MM.1S (cell line): ENCODE measurements at regions not wholly inside any gene's neighbourhood (a gene's known extent, or its start where the extent isn't known, plus 50 kb on each side); places are given as distances from the start of the nearest gene placed in this dataset.

ENCODE experiments used
- DNase-seq: peaks from one replicate; pipeline ENCODE4 v3.0.0-alpha.2; 2015
- H2AFZ ChIP-seq: fragments of 300-600 bp; sonication (generic); 2 replicates; pipeline ENCODE4 v1.6.0; 2016; ENCODE audit warnings: antibody characterized with exemption, low read length
- H3F3A ChIP-seq: fragments of 300-600 bp; sonication (generic); 2 replicates; pipeline ENCODE4 v1.6.1; 2016; ENCODE audit warnings: mild to moderate bottlenecking, antibody characterized with exemption, low read length, moderate library complexity, mixed read lengths; ENCODE audit not compliant: insufficient read depth
- H3K27ac ChIP-seq: fragments of 300-600 bp; sonication (generic); 2 replicates; pipeline ENCODE4 v1.5.1; 2016; ENCODE audit warnings: mild to moderate bottlenecking, low read length
- H3K27me3 ChIP-seq: fragments of 300-600 bp; sonication (generic); replicated peaks from 2 replicates; pipeline ENCODE4 v1.6.0; 2016; ENCODE audit warnings: low read length; ENCODE audit not compliant: insufficient read depth
- H3K36me3 ChIP-seq: fragments of 300-600 bp; sonication (generic); replicated peaks from 2 replicates; pipeline ENCODE4 v1.6.1; 2016; ENCODE audit warnings: mild to moderate bottlenecking, low read length, mixed read lengths; ENCODE audit not compliant: insufficient read depth
- H3K4me1 ChIP-seq: fragments of 300-600 bp; sonication (generic); 2 replicates; pipeline ENCODE4 v1.6.1; 2016; ENCODE audit warnings: low read length, mixed read lengths
- H3K4me2 ChIP-seq: fragments of 300-600 bp; sonication (generic); 2 replicates; pipeline ENCODE4 v1.6.0; 2016; ENCODE audit warnings: low read depth, low read length
- H3K4me3 ChIP-seq: fragments of 300-600 bp; sonication (generic); 2 replicates; pipeline ENCODE4 v1.5.1; 2016; ENCODE audit warnings: low read length, mixed read lengths
- H3K79me2 ChIP-seq: fragments of 300-600 bp; sonication (generic); 2 replicates; pipeline ENCODE4 v1.6.1; 2016; ENCODE audit warnings: mixed run types, low read length, mixed read lengths
- H3K9ac ChIP-seq: fragments of 300-600 bp; sonication (generic); 2 replicates; pipeline ENCODE4 v1.6.1; 2016; ENCODE audit warnings: low read length, mixed read lengths
- H3K9me2 ChIP-seq: fragments of 300-600 bp; sonication (generic); replicated peaks from 2 replicates; pipeline ENCODE4 v1.6.1; 2016; ENCODE audit warnings: mild to moderate bottlenecking, low read length, mixed read lengths; ENCODE audit not compliant: insufficient read depth
- H3K9me3 ChIP-seq: fragments of 300-600 bp; sonication (generic); replicated peaks from 2 replicates; pipeline ENCODE4 v1.6.1; 2016; ENCODE audit warnings: mild to moderate bottlenecking, low read length, mixed read lengths; ENCODE audit not compliant: insufficient read depth
- H4K20me1 ChIP-seq: fragments of 300-600 bp; sonication (generic); 2 replicates; pipeline ENCODE4 v1.6.1; 2016; ENCODE audit warnings: mild to moderate bottlenecking, low read length, moderate library complexity, mixed read lengths; ENCODE audit not compliant: insufficient read depth
- CTCF ChIP-seq: fragments of 300-600 bp; sonication (generic); IDR thresholded peaks from 2 replicates; pipeline ENCODE4 v1.5.1; 2016; ENCODE audit warnings: antibody characterized with exemption, low read length, mixed read lengths
- EZH2 ChIP-seq: fragments of 300-600 bp; sonication (generic); optimal IDR thresholded peaks from 2 replicates; pipeline ENCODE3; 2017; ENCODE audit warnings: low read depth, mild to moderate bottlenecking, antibody characterized with exemption, low read length, mixed read lengths
- EZH2phosphoT487 ChIP-seq: fragments of 300-600 bp; sonication (generic); IDR thresholded peaks from 2 replicates; pipeline ENCODE4 v1.6.1; 2018; ENCODE audit warnings: antibody characterized with exemption, low read length

- H3K4me1 ChIP-seq = no peaks in the 10 kb centered on the region
- no peak for TF ChIP-seq EZH2
- no peak for TF ChIP-seq EZH2phosphoT487
- TF ChIP-seq CTCF = no peak
- no peaks in the 10 kb centered on the region for H3K27me3 ChIP-seq
- no peaks in the 10 kb centered on the region for H3K9me2 ChIP-seq
- no peak overlapping the region for H2AFZ ChIP-seq
- DNase-seq = no peak
- no peaks in the 10 kb centered on the region for H4K20me1 ChIP-seq
- no peak overlapping the region for H3K27ac ChIP-seq
- H3K36me3 ChIP-seq = no peaks in the 10 kb centered on the region
- H3K9ac ChIP-seq = no peak overlapping the region
- no peaks in the 10 kb centered on the region for H3K79me2 ChIP-seq
- no peaks in the 10 kb centered on the region for H3K9me3 ChIP-seq
- H3K4me2 ChIP-seq = no peak overlapping the region
- no peaks in the 10 kb centered on the region for H3F3A ChIP-seq
- no peak overlapping the region for H3K4me3 ChIP-seq
Observed at GRCh38 chr13:31864307-31864706, 125.0 kb downstream of the RXFP2 start.

- H3K4me3 ChIP-seq = no peak overlapping the region
- H3K36me3 ChIP-seq = no peaks in the 10 kb centered on the region
- H2AFZ ChIP-seq = no peak overlapping the region
- no peaks in the 10 kb centered on the region for H3K9me2 ChIP-seq
- DNase-seq = no peak
- H3K27ac ChIP-seq = no peak overlapping the region
- H3K4me1 ChIP-seq = no peaks in the 10 kb centered on the region
- H3K9ac ChIP-seq = no peak overlapping the region
- H3K9me3 ChIP-seq = no peaks in the 10 kb centered on the region
- no peaks in the 10 kb centered on the region for H3K79me2 ChIP-seq
- TF ChIP-seq EZH2phosphoT487 (no peak), CTCF (no peak), EZH2 (no peak)
- no peaks in the 10 kb centered on the region for H3F3A ChIP-seq
- H3K4me2 ChIP-seq = no peak overlapping the region
- no peaks in the 10 kb centered on the region for H4K20me1 ChIP-seq
- no peaks in the 10 kb centered on the region for H3K27me3 ChIP-seq
Observed at GRCh38 chr13:31866099-31866498, 126.8 kb downstream of the RXFP2 start.

- Histone ChIP-seq H3K79me2 (no peaks in the 10 kb centered on the region), H3K9ac (no peak overlapping the region), H3K9me2 (no peaks in the 10 kb centered on the region), H3K4me1 (no peaks in the 10 kb centered on the region), H3K27ac (no peak overlapping the region), H3K27me3 (no peaks in the 10 kb centered on the region), H4K20me1 (no peaks in the 10 kb centered on the region), H2AFZ (no peak overlapping the region), H3K9me3 (no peaks in the 10 kb centered on the region), H3K4me3 (no peak overlapping the region), H3K4me2 (no peak overlapping the region), H3F3A (no peaks in the 10 kb centered on the region), H3K36me3 (no peaks in the 10 kb centered on the region)
- DNase-seq = no peak
- TF ChIP-seq EZH2 = no peak
- no peak for TF ChIP-seq CTCF
- TF ChIP-seq EZH2phosphoT487 = no peak
Observed at GRCh38 chr13:31867709-31868108, 128.4 kb downstream of the RXFP2 start.
